ENCODE measurements at regions not wholly inside any gene's neighbourhood (a gene's known extent, or its start where the extent isn't known, plus 50 kb on each side); places are given as distances from the start of the nearest gene placed in this dataset.
A peak's percentile ranks its signal among the peaks of the same experiment; 100 is the strongest.

- 8 to 14% (median 12%) methylated on average over 3 of the region's 3 CpGs for WGBS, 3 donors
- Histone ChIP-seq H3K36me3 (ENCODE audit: insufficient read depth in 1 of 2, low read depth in 1 of 2) (no peaks in the 10 kb centered on the region), H3K27me3 (ENCODE audit: insufficient read depth in 3 of 3, low read length in 2 of 3) (no peaks in the 10 kb centered on the region), H3K27ac (no peak overlapping the region), H3K4me3 (no peak overlapping the region), H3K4me1 (no peaks in the 10 kb centered on the region), H3K9me3 (peaks cover 31% of the 10 kb centered on the region)
- intact Hi-C loops (cut with DNase I), result no loop called here
- no peak for TF ChIP-seq CTCF (IDR thresholded peaks at IDR 0.05)
- peak in 3 of 4 donors; percentile 22 to 60 (median 27) for ATAC-seq
- DNase-seq, result peak; percentile 24 to 60
These were observed 92.4 kb downstream of the COL6A6 start for GRCh38 chr3:130609166-130609979.

DNA sequence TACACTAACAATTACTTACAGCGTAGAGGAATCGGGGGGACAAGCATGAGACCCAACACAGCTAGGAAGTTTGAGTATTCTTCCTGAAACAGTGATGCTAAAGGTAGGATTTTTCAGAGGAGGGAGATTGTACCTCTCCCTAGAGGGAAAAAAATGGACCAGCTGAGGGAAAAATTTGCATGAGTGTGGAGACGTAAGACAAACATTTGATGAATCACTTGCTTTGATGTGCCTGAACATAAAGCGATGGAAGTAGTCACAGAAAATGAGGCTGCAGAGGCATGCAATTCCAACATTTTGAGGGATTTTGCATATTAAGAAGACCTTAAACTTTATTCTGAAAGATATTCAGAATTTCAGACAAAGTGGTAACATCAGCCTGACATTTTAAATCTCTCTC lies 102.2 kb downstream of the COL6A6 start:
- H3K27me3 ChIP-seq (ENCODE audit: insufficient read depth in 3 of 3, low read length in 2 of 3), result no peaks in the 10 kb centered on the region
- DNase-seq (no peak), ATAC-seq (no peak)
- no peak overlapping the region for H3K27ac ChIP-seq
- no peaks in the 10 kb centered on the region for H3K36me3 ChIP-seq (ENCODE audit: insufficient read depth in 1 of 2, low read depth in 1 of 2)
- intact Hi-C loops (cut with DNase I), result no loop called here
- TF ChIP-seq CTCF (IDR thresholded peaks at IDR 0.05), result no peak
- no peak overlapping the region for H3K4me3 ChIP-seq
- WGBS, 3 donors, result 74 to 80% (median 76%) methylated on average over 4 of the region's 4 CpGs
- no peaks in the 10 kb centered on the region for H3K4me1 ChIP-seq
- no peaks in the 10 kb centered on the region for H3K9me3 ChIP-seq

- Histone ChIP-seq H3K36me3 (ENCODE audit: insufficient read depth in 1 of 2, low read depth in 1 of 2) (no peaks in the 10 kb centered on the region), H3K4me3 (no peak overlapping the region), H3K27me3 (ENCODE audit: insufficient read depth in 3 of 3, low read length in 2 of 3) (no peaks in the 10 kb centered on the region), H3K4me1 (no peaks in the 10 kb centered on the region), H3K27ac (no peak overlapping the region), H3K9me3 (no peaks in the 10 kb centered on the region)
- ATAC-seq (no peak), DNase-seq (no peak)
- 26 to 45% (median 32%) methylated on average over 3 of the region's 3 CpGs for WGBS, 3 donors
- no peak for TF ChIP-seq CTCF (IDR thresholded peaks at IDR 0.05)
- intact Hi-C loops (cut with DNase I), result no loop called here
These were observed 104.8 kb downstream of the COL6A6 start for GRCh38 chr3:130621824-130622223.

DNA sequence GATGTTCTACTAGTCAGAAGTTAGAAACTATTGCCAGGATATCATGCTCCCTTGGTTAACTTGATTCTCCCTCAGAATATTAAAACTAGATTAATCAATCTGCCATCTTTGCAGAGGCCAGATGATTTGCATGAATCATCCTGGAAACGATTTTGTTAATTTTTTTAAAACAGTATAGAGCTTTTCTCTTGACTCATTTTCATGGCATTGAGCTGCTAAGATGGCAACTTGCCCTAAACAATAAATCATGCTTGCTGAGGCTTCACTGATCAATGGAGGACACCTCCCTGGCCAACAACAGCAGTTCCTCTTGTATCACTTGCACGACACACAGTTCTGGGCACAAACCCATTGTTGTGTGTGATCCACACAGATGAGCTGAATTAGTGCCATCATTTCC lies 109.1 kb downstream of the COL6A6 start:
- intact Hi-C loops (cut with DNase I), result no loop called here
- Histone ChIP-seq H3K4me1 (peaks cover 3% of the 10 kb centered on the region), H3K36me3 (ENCODE audit: insufficient read depth in 1 of 2, low read depth in 1 of 2) (no peaks in the 10 kb centered on the region), H3K27ac (no peak overlapping the region), H3K27me3 (ENCODE audit: insufficient read depth in 3 of 3, low read length in 2 of 3) (no peaks in the 10 kb centered on the region), H3K4me3 (no peak overlapping the region), H3K9me3 (no peaks in the 10 kb centered on the region)
- ATAC-seq (no peak), DNase-seq (no peak)
- no peak for TF ChIP-seq CTCF (IDR thresholded peaks at IDR 0.05)
- WGBS, 3 donors, result 28 to 45% (median 36%) methylated on average over 2 of the region's 2 CpGs
